Calu3 (cell line): ENCODE measurements at regions not wholly inside any gene's neighbourhood (a gene's known extent, or its start where the extent isn't known, plus 50 kb on each side); places are given as distances from the start of the nearest gene placed in this dataset.

Source experiments
- BruUV-seq: library from RNA; stranded (reverse); fragments of 400-500 nt; replicated peaks from 2 replicates; lab custom pipeline; 2021; lab: Mats Ljungman, UMichigan
- CTCF ChIA-PET: fragments of 300-600 bp; sonication (Branson Sonifier 250); formaldehyde crosslinking; loops from one replicate; lab custom pipeline; 2022; ENCODE audit warnings: antibody characterized with exemption; lab: Charles Lee
- DNase-seq: peaks from one replicate; pipeline ENCODE4 v3.0.0; 2022
- H3K27ac Mint-ChIP-seq: one replicate; pipeline ENCODE4 v1.8.0; 2022; ENCODE audit warnings: mixed read lengths; ENCODE audit not compliant: unreplicated experiment
- H3K27me3 Mint-ChIP-seq: one replicate; pipeline ENCODE4 v1.8.0; 2022; ENCODE audit warnings: mixed read lengths; ENCODE audit not compliant: unreplicated experiment
- H3K36me3 Mint-ChIP-seq: one replicate; pipeline ENCODE4 v1.8.0; 2022; ENCODE audit warnings: mild to moderate bottlenecking, moderate library complexity, mixed read lengths; ENCODE audit not compliant: insufficient read depth, unreplicated experiment
- H3K4me1 Mint-ChIP-seq: one replicate; pipeline ENCODE4 v1.8.0; 2022; ENCODE audit warnings: mild to moderate bottlenecking, low read depth, mixed read lengths; ENCODE audit not compliant: unreplicated experiment
- H3K4me3 Mint-ChIP-seq: one replicate; pipeline ENCODE4 v1.8.0; 2022; ENCODE audit warnings: mild to moderate bottlenecking, low read depth, moderate library complexity, mixed read lengths; ENCODE audit not compliant: unreplicated experiment
- H3K9me3 Mint-ChIP-seq: one replicate; pipeline ENCODE4 v1.8.0; 2022; ENCODE audit warnings: low read depth, mixed read lengths; ENCODE audit not compliant: unreplicated experiment
- CTCF ChIP-seq: fragments of 200-600 bp; IDR thresholded peaks from one replicate; pipeline ENCODE4 v1.8.0; 2022; ENCODE audit warnings: antibody characterized with exemption; ENCODE audit not compliant: unreplicated experiment
- intact Hi-C: fragments of 100-400 bp; cut with micrococcal nuclease; formaldehyde crosslinking; loops from one replicate; pipeline ENCODE4 v1.10.0; 2022; ENCODE audit not compliant: unreplicated experiment

DNA sequence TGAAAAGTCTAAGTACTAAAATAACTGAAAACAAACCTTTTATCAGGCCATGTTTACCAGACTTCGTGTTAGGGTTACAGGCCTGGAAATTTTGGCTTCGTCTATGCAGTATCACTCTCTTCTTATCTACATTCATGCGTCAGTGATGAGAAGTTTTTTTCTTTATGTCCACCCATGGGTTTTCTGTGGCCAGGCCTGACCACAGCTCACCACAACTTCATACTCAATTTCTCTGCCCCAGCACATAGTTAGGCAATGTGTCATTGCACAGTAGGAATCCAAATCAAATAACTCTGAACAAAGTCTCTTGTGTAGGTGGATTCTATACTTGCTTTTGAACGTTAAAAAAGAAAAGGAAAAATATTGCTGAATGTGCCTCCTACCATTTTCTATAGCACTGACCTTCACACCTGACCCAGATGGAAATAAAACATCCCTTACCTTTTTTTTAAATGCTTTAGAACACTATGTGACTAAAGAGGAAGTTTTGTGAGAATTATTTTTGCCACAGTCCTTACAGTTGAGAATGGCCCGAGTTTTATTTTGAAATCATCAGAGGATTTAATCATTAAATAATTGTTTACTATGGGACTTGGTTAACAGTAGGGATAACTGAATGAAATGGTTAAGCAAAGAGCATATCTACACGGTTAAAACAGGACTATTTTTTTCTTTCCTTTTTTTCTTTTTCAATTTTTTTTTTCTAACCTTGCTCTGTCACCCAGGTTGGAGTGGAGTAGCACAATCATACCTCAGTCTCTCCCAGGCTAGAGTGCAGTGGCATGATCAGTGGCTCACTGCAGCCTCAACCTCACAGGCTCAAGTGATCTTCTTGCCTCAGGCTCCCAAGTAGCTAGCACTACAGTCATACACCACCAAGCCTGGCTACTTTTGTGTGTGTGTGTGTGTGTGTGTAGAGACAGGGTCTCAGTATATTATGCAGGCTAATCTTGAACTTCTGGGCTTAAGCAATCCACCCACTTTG, 1247.0 kb upstream of the ACO1 start:
- peak; percentile 46 for DNase-seq
- CTCF ChIA-PET = interaction anchor here (0.6 kb wide), 1 partner anchor 165 kb away, joined by 4 read pairs; no protein-coding TSS in a partner anchor
- Mint-ChIP-seq H3K9me3 (peaks cover 5% of the 10 kb centered on the region), H3K4me3 (no peak overlapping the region), H3K36me3 (no peaks in the 10 kb centered on the region), H3K4me1 (peaks cover 26% of the 10 kb centered on the region), H3K27ac (peak overlapping the region; percentile 40), H3K27me3 (no peaks in the 10 kb centered on the region)
- TF ChIP-seq CTCF = no peak
- no TSS peak for BruUV-seq
- intact Hi-C loops = no loop called here

- Mint-ChIP-seq H3K9me3 (no peaks in the 10 kb centered on the region), H3K27ac (no peak overlapping the region), H3K4me3 (no peak overlapping the region), H3K36me3 (no peaks in the 10 kb centered on the region), H3K4me1 (peaks cover 26% of the 10 kb centered on the region), H3K27me3 (no peaks in the 10 kb centered on the region)
- intact Hi-C loops = no loop called here
- CTCF ChIA-PET = no interaction called here
- TF ChIP-seq CTCF = no peak
- DNase-seq = no peak
- no TSS peak for BruUV-seq
Measured at GRCh38 chr9:31140316-31140715, 1244.1 kb upstream of the ACO1 start.

- no peak for TF ChIP-seq CTCF
- H3K27ac Mint-ChIP-seq = no peak overlapping the region
- CTCF ChIA-PET = no interaction called here
- H3K4me1 Mint-ChIP-seq = peaks cover 6% of the 10 kb centered on the region
- no peaks in the 10 kb centered on the region for H3K27me3 Mint-ChIP-seq
- intact Hi-C loops = no loop called here
- no peaks in the 10 kb centered on the region for H3K36me3 Mint-ChIP-seq
- no peak for DNase-seq
- BruUV-seq = no TSS peak
- H3K9me3 Mint-ChIP-seq = no peaks in the 10 kb centered on the region
- H3K4me3 Mint-ChIP-seq = no peak overlapping the region
Measured at GRCh38 chr9:31142456-31142855, 1242.0 kb upstream of the ACO1 start.

GRCh38 chr9:31144614-31145013, 1239.8 kb upstream of the ACO1 start:
- intact Hi-C loops = no loop called here
- no peak for TF ChIP-seq CTCF
- Mint-ChIP-seq H3K27me3 (no peaks in the 10 kb centered on the region), H3K4me3 (no peak overlapping the region), H3K36me3 (no peaks in the 10 kb centered on the region), H3K27ac (no peak overlapping the region), H3K4me1 (no peaks in the 10 kb centered on the region), H3K9me3 (no peaks in the 10 kb centered on the region)
- CTCF ChIA-PET = no interaction called here
- DNase-seq = no peak
- BruUV-seq = no TSS peak
